GM19238 (cell line): ENCODE measurements at regions not wholly inside any gene's neighbourhood (a gene's known extent, or its start where the extent isn't known, plus 50 kb on each side); places are given as distances from the start of the nearest gene placed in this dataset.
"Not testable (repeated sequence)": the region's sequence is repeated elsewhere in the genome, so short reads cannot be mapped to it uniquely, and the experiment has no call there.

Experiments
- DNase-seq: peaks from one replicate; pipeline ENCODE4 v3.0.0; 2011; ENCODE audit warnings: low spot score; ENCODE audit not compliant: insufficient read length

DNA sequence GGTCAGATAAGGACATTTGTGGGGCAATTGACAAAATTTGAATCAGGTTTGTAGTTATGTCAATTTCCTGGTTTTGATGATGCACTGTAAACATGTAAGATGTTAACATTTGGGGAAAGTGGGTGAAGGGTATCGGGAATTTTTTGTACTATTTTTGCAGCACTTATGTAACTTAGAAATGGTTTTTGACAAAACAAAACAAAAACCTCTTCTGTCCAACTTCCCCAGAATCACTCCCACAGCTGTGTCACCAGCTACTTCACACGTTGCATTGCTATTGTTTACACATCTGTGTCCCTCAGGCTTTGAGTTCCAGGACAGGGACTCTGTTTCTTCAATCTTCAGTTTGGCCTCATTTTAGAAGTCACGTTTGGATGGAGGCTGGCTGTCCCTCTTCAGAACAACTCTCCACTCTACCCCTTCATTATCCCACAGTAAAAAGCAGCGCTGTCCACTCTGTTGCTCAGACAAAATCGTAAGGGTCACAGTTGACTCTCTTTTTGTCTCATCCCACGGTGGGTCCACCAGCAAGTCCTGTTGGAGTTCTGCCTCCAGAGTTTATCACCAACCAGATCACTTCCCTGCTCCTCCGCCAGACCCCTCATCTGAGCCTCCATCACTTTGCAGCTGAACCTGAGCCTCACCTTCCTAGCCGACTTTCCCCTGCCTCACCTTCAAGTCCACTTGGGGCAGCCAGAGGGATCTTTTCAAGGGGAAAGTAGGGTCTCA, 63.2 kb downstream of the NENF start:
- no peak for DNase-seq

GRCh38 chr1:212496682-212497081, 64.0 kb downstream of the NENF start:
- no peak for DNase-seq

DNA sequence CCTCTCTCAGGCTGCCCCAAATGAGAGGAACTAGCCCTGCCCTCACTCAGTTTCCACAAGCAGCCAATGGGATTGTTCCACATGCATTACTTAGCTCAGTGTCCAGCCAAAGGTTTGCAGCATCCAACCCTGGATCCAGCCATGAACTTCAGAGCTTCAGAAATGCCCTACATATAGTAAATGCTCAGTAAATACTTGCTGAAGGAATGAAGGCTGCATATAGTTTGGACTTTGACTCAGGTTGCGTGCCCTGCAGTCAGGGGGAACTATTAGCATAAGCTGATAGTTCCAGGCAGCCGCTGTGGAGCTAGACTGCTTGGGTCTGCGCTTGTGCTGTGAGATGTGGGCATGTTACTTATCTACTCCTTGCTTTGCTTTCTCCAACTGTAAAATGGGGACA, 64.8 kb downstream of the NENF start:
- no peak for DNase-seq

GRCh38 chr1:212498283-212499040, 65.7 kb downstream of the NENF start:
- no peak for DNase-seq

DNA sequence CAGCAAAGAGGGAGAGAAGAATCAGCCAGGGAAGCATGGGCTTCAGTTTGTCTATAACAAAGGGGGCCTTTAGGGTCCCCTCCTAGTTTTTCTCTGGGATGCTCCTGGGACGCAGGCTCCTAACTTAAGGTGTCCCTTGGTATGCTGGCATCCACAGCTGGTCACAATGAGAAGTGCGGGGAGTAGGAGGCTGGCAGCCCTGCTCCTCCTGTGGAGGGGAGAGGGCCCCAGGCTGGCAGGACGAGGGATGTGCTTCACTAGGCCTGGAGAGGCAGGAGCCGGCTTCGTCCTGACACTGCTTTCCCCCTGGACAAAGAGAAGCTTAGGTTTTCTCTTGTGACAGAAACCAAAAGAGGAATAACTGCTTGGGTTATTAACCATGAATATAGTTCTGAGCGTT, 67.6 kb downstream of the NENF start:
- DNase-seq = no peak

DNA sequence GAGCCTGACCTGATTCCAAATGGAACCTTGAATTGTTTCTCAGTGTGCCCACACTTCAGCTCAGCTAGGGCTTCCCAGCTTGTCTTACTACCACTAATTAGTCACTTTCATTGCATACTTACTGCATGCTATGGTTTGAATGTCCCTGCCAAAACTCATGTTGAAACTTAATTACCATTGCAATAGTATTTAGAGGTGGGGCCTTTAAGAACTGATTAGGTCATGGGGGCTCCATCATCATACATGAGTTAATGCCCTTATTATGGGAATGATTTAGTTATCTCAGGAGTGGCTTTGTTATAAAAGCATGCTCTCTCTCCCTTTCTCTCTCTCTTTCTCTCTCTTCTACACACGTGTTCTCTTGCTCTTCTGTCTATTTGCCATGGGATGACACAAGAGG, 68.3 kb downstream of the NENF start:
- DNase-seq = no peak

DNA sequence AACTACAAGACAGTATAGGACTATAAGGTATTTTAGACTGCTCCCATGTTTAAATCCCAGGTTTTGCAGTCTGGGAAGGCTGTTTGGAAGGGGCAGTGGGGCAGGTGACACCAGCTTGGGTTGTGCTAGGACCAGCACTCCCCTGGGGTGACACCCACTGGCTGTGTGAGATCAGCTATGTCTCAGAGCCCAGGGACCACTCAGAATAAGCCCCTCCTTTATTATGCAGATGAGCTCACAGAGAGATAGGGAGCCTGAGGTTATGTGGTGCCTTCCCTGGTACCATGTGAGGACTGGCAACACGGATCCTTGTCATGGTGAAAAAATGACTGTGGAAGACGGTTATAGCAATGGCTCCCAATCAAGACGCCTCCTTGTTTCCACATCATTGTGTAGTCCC, 71.0 kb downstream of the NENF start:
- no peak for DNase-seq

GRCh38 chr1:212504171-212504803, 71.6 kb downstream of the NENF start:
- DNase-seq = no peak

DNA sequence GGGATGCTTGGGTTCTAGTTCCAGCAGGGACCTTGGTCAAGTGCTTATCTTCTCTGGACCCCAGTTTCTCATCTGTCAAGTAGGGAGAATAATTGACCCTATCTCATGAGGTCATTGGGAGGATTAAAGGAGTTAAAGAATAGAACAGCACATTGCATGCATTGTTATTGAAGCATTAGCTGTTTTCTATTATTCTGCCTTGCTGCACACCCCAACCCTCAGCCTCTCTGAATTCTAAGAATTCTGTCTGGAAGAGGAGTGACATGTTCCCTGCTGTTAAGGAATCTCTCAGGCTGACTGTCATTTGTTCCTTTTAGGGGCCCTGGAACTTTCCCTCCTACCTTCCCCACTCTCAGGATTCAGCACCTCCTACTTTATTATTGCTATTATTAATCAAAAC, 73.9 kb downstream of the NENF start:
- no peak for DNase-seq

DNA sequence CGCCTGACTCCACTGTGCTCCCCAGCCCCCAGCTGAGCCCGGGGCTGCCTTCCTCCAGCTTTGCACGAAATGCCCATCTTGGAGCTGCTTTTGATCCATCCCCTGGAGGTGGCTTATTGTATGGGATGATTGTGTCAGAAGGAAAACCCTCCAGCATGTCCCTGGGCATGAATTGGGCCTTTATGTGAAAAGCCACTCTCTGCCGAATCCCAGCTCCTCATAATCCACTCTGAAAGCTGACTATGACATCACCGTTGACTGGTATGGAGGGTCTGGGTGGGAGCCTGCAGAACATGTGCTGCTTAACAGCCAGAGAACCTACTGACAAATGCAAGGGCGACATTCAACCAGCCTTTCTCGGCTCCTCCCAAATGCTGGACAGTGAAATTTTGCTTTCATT, 74.6 kb downstream of the NENF start:
- no peak for DNase-seq

DNA sequence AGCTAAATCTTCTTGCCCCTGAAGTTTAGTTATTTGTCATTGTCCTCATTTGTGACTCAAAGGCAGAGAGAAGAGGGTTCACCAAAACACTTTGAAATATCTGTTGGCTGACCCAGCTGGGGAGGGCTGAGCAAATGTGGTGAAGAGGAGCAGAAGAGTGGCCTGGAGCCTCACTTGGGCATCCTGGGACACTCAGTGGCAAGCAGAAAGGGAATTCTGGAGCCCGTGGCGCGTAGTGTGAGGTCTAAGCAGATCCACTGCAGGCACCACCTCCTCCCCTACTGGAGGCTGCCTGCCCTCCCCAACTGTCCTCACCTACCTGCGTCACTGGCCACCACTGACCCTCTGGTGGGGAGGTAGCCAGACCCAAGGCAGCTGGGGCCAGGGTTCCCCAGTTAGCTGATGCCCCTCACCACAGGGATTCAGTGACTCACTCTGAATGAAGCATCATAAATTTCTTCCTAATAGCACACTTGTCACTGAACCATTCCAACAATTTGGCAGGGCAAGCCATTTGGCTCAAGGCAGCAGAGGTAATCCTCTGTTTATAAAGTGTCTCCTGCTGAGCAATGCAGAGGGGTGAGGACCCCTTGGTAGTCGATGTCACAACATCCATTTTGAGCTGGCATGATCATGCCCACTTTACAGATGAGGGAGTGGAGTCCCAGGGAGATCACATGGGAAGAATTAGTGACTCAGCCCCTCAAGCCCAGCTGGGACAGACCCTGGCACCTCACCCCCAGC, 80.3 kb downstream of the NENF start:
- DNase-seq = no peak

GRCh38 chr1:212513586-212513985, 80.9 kb downstream of the NENF start:
- no peak for DNase-seq

- no peak for DNase-seq
Measured at GRCh38 chr1:212514056-212514614, 81.4 kb downstream of the NENF start.

- DNase-seq = no peak
Measured at GRCh38 chr1:212514782-212515181, 82.1 kb downstream of the NENF start.

- DNase-seq = no peak
Measured at GRCh38 chr1:212515329-212515760, 82.6 kb downstream of the NENF start.

- not testable (repeated sequence) for DNase-seq
Measured at GRCh38 chr1:212516012-212516411, 83.3 kb downstream of the NENF start.

DNA sequence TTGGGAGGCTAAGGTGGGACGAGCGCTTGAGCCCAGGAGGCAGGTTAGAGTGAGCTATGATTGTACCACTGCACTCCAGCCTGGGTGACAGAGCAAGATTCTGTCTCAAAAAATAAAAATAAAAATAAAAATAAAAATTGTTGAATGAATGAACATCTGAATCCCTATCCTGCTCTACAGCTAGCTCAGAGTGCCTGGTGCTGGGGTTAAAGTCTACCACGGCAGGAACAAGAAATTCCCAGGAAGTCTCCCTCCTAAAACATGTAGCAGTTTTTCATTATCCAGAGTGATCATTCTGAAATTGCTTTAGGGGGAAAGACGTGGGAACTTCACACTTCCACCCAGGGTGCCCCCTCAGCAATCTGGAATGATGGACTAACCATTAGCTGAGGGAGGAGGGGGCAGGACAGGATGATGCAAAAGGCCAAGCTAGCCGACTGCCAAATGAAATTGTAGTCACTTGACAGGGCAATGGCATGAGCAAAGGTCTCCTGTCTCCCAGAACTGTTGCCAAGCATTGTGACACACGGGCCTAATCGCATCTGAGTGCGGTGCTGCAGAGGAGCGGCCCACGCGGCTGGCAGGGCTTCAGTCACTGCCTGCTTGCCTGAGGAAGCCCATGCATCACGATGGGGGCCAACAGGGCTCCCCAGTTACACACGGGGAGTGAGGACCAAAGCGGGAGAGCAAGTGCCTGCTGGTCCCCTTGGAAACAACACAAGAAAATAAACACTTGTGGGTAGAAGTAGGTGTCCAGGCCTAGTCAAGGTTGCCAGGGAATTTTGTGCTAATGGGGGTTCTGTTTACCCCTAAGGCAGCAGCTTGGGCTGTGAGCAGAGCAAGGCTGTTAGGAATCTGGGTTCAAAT, 85.7 kb downstream of the NENF start:
- DNase-seq = no peak

DNA sequence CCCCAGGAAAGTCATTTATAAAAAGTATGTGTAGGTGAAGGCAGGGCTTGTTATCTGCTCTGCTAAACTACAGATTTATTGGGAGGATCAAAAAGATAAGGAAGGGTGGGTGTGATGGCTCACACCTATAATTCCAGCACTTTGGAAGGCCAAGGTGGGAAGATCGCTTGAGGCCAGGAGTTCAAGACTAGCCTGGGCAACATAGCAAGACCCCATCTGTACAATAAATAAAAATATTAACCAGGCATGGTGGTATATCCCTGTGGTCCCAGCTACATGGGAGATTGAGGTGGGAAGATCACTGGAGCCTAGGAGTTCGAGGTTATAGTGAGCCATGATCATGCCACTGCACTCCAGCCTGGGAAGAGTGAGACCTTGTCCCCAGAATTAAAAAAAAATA, 86.4 kb downstream of the NENF start:
- DNase-seq = no peak

DNA sequence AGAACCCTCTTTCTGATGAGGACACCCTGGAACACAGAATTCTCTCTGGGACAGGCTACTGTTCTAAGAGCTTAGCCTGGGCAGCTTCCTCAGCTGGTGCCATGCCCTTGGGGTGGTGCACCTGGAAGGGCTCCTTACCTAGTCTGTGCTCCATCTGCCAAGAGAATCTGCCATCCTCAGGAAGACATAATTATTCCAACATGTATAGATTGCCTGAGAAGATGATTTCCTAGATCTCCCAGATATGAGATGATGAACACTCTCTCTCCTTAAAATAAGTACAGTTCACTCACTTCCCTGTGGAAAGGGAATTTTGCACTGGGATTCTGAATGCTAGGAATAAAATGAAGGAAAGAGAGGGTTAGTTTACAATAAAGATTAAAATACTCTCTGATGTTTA, 87.6 kb downstream of the NENF start:
- DNase-seq = no peak

DNA sequence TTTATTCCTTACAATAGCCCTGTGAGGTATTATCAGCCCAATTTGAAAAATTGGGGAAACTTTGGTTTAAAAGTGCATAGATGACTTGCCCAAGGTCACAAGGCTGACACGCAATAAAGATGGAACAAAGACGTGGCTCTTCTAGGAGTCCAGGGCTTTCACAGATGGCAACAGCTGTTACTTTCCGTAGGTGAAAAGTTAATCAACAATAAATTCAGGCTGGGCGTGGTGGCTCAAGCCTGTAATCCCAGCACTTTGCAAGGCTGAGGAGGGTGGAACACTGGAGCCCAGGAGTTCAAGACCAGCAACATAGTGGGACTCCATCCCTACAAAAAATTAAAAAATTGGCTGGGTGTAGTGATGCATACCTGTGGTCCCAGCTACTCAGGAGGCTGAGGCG, 87.8 kb upstream of the ATF3 start:
- DNase-seq = no peak
